HG03378 (cell line): ENCODE measurements at regions not wholly inside any gene's neighbourhood (a gene's known extent, or its start where the extent isn't known, plus 50 kb on each side); places are given as distances from the start of the nearest gene placed in this dataset.

ENCODE experiments used
- ATAC-seq: cut with Tn5 transposase; IDR thresholded peaks from one replicate; pipeline ENCODE4 v1.9.1; 2021; ENCODE audit warnings: mild to moderate bottlenecking, moderate library complexity; ENCODE audit not compliant: unreplicated experiment

DNA sequence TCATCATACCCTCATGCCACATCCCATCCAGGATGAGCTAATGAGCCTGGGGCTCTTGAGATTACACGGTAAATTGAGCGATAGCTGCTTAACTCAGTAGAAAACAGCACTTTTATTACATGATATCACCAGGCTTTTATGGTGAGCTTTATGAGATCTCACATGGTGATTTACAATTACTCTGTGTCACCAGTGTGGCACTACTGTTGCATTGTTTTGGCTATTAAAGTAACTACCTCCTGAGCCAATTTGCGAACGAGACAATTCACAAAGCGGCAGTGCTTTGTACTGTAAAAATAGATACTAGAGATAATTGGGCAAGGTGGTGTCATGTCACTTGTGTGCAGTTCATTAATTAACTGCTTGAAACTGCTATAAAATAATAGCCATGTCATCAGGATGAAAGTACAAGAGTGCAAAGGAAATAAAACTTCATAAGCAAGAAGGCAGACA lies 767.7 kb upstream of the ADGRL2 start:
- no peak for ATAC-seq

DNA sequence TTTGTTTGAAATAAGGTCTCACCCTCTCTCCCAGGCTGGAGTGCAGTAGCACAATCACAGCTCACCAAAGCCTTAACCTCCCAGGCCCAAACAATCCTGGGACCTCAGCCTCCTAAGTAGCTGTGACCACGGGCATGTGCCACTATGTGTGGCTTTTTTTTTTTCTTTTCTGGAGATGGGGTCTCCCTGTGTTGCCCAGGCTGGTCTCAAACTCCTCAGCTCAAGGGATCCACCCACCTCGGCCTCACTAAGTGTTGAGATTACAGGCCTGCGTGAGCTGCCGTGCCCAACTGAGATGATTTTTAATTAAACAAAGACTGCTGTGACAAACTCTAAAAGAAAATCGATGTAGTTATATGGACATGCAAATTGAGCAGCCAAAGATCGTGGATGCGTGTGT lies 768.4 kb upstream of the ADGRL2 start:
- no peak for ATAC-seq

DNA sequence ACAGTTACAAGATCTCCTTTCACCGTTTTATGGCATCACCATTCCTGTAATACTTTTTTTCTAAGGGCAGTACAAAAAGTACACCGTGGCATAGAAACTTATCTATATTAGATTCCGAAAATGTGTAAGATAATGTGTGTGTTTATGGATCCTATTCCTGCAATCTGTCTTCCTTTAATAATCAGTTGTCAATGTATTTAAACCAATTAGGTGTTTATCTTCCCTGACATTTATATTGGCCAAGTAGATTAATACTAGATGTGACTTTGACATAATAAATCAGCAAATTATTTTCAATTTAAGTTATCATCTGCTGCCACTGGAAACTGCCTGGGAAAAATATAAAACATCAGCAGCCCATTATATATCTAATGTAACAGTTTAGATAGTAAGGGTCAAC lies 770.3 kb upstream of the ADGRL2 start:
- no peak for ATAC-seq

DNA sequence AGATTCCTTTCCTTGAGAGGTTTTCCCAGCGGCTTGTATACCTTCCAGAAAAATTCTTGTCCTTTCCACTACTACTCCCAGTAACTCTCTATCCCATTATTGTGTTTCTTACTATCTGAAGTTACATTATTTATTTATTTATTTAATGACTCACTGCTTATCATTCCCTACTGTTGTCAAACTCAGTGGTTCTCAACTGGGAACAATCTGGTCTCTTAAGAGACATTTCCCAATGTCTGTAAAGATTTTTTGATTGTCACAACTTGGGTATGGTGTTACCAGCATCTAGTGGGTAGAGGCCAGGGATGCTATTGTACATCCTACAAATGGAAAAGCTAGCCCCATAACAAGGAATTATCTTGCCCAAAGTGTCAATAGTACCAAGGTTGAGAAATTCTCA lies 771.5 kb upstream of the ADGRL2 start:
- ATAC-seq = no peak

DNA sequence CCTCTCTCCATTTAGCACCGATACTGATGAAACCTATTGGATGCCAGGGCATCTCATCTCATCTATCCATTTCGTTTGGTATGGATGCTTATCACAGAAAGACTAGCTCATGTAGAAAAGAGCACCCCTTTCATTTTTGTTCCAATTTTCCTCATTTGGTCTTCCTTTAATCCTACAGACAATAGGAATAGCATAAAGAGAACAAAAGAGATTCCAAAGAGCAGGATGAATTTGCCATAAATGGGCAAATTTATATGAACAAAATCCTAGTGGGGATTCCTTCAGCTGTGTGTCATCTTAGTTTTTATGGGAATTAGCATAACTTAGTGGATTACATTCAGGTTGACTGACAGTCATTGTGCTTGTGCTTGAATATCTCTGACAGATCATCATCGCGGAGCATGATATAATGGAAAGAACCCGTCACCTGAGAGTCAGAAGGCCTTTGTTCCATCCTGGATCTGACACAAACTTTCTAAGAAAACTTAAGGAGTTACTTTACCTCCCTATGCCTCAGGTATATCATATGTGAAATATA lies 777.5 kb upstream of the ADGRL2 start:
- no peak for ATAC-seq

DNA sequence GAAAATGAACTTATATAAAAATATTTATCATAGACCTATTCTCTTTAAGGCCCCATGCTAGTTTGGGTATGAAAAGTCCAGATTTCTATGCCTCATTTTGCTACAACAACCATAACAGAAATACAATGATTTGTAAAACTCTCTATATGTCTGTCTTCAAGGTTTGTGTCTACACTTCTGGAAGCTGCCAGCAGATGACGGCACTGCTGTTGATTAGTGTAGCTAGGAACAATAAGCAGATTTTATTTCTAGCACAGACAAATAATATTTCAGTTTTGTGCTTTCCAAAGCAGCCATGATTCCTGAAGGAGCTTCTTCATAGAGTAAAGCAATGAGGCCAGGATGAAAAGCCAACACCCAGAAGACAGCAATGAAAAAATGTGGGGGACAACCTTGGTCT lies 779.6 kb upstream of the ADGRL2 start:
- ATAC-seq = no peak

DNA sequence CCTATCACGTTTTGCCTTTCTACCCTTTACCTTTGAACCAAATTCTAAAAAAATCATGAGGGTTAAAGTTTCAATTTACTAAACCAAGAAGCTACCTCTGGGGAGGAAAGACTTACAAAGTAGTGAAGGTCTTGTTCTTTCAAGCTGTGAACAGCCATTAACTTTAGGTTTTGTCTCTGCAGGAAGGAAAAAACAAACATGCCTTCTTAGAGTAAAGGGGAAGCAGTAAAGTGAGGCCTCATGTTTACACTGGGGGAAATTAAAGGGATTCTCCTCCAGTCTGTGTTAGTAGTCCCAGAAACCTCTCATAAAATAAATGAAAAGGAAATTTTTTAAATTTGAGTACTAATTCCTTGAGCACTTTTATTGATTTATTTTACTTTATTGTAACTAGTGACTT lies 780.2 kb upstream of the ADGRL2 start:
- ATAC-seq = no peak

DNA sequence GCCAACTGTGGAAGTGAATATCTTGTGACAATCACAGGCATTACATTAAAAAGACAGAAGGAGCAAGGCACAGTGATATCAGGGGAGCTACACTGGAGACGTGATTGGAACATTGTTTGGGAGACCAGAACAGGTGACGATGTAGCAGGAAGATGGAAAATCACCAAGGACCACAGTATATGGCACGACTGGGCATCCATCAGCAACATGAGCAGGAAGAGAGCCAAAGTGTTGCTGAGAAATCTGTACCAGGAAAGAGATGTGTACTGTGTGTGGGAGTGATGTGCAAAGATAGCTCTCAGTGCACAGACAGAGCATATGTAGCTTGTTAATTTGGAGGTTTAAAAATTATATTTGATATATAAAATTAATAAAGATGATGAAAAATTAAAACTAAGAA lies 790.6 kb upstream of the ADGRL2 start:
- ATAC-seq = no peak

DNA sequence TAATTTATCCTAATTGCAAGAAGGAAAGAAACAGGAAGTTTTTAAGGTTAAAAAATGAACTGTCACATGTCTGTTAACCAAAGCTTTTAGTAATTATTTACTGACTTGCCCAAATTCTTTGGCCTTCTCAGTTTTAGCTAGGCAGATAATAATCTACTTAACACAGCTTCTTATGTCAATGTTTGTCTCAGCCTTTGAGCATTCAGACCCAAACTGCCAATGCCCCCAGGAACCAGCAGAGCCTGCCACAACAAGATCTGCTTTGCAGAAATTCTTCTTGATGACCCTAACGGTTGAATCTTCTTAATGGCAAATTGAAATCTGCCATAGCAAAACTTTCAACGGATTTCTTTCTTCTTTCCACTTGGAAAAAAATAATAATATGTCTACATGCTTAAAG lies 792.4 kb upstream of the ADGRL2 start:
- ATAC-seq = no peak

DNA sequence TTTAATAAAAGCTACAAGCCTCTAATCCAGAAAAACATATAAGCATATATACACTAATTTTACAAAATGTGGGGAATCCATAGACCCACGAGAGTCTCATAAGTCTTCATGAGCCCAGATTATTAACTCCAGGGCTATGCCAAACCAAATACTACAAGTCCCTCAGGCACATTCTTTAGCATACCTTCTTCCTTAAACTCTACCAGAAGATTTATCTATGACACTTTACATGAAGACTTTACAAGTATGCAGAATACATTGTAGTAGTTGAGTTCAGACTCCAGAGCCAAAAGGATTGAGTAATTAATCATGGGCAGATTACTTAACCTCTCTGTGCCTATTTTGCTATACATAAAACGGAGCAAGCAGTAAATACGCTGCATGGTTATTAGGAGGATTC lies 793.7 kb upstream of the ADGRL2 start:
- ATAC-seq = no peak

DNA sequence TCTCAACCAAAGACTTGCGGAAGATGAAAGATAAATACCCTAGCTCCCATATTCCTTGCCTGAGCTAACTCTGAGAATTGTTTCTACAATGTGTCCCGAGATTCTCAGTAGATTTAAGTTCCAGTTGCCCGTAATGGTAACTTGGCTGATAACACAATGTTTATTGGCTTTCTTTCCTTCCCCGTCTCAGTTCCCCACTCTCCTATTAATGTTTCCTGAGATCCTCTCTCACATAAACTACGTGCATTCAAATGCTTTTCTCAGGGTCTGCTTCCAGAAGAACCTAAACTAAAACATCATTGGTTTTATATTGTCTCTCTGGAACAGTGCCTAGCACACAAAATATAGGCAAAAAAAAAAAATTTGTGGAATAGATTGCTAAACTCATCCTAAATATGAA lies 794.2 kb upstream of the ADGRL2 start:
- no peak for ATAC-seq

DNA sequence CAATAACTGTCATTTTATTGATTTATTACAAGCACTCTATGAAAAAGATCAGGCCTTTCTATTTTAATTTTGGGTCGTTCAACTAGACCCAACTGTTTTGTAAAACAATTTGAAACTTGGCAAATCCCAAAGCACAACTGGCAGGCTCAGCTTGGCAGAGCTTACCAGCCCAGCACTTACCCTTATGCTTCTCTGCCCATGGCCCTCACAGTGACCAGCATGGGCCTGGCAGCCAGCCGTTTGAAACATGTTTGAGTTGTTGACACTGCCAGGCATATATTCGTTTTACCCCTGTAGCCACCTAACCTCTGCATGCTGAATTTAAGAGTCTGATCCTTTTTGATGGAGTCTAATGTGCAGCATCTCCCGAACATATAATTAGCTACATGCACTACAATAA lies 796.7 kb upstream of the ADGRL2 start:
- no peak for ATAC-seq

DNA sequence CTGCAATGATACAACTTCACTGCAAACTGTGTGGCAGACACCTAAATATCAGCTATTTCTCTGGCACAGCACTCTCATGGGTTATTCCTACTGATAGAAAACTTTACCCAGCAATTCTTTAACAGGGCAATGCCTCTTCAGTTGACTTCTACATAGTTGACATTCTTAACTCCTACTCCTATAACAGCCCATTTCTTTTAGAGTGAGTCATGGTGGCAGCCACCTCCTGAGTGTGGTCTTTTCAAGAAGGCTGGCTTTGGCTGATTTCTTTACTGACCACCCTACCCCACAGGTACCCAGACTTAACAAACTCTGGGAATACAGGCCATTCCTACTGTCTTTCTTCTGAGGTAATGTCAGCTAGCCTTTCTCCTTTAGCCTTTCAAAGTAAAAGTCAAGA lies 805.8 kb upstream of the ADGRL2 start:
- no peak for ATAC-seq

DNA sequence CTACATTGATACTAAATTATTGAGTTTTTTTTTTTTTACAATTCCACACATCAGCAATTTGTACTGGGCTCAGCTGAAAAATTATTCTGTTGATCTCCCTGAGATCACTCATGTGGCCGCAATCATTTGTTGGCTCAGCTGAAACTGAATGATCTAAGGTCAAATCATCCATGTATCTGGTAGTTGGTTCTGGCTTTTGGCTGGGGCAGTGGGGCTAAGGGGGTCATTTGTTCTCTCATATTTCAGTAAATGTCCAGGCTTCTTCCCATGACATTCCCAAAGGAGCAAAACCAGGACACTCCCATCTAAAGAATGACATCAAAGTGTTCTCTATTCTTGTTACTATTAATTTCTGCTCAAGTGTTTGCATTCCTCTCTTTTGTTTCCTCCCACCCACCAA lies 806.7 kb upstream of the ADGRL2 start:
- no peak for ATAC-seq

DNA sequence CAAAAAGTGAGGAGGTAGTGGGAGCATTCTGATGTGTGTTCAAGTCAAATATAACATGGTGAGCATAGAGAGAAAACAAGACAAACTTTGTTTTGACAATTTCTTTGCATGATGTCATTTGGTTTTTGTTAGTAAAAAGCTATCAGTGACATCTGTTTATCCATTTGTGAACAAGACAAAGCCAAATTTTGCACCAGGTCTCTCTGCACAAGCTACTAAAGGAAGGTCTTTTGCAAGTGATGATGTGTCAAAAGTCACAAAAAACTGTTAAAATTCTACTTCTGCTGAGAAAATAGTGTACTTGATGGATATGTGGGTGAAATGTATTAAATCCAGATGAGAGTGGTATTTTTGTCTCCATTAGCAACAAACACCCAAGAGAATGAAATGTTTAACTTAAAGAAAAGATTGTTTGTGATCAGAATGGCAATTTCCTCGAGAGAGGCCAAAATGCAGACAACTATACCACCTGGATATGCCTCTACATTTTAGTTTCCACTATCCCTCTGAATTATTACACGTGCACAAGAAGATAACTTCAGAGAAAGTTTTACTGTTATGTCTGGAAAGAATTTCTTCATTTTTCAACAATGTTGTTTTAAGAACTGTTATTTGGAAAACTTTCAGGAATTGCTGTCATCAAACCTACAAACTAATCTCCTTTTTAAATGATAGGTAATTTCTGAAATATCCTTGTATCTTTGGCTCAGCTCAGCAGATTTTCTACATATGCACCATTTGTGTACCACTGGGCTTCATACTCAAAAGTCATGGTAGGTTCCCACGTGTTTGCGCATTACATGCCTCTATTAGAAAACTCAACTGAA lies 807.4 kb upstream of the ADGRL2 start:
- no peak for ATAC-seq

DNA sequence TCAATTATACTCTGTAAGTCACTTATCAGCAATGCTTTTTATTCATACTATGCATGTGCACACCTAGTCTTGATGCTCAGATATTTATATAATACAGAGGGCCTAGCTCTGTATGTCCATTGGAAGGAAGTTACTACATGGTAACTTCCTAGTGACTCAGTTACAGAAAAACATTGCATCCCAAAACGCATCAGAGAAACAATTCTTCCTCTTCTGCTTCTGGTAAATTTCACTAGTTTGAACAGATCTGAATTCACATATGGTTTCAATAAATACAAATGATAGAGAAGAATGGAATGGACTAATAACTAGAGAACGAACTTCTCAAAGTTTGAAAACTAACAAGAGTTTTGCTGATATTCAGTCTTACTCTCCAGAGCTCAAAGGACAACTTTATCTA lies 811.3 kb upstream of the ADGRL2 start:
- ATAC-seq = no peak

DNA sequence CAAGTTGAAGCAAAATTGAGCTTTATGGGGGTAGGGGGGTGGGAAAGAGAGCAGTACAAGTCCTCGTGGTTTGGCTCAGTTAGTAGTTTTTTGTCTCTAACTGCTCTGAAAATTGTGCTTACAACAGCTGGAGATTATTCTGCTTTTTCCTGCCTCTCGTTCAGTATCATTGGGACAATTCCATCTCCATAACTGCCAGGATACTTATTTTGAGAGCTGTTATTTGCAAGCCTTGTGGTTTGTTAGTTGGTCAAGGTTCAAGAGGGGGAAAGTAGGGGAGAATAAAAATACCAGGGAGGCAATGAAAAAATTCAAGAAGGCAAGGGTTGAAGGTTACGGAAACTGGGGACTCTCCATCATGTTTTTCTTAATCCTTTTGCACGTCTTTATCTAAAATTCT lies 811.8 kb upstream of the ADGRL2 start:
- no peak for ATAC-seq

DNA sequence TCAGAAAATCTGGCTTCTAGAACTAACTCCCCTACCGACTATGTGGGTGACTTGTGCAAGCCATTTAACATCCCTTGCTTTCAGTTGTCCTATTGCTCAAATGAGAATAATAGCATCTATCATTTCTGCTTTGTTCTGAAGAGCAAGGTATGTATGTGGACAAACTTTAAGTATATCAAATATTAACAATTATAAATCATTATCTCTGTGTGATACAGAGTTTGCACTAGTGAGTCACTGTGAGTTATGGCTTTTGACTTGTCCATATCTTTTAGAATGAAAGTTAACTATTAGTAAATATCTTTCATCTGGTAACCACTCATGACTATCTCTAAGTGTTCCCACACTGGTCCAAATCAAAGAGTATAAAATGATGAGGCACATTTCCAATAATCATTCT lies 812.9 kb upstream of the ADGRL2 start:
- no peak for ATAC-seq

DNA sequence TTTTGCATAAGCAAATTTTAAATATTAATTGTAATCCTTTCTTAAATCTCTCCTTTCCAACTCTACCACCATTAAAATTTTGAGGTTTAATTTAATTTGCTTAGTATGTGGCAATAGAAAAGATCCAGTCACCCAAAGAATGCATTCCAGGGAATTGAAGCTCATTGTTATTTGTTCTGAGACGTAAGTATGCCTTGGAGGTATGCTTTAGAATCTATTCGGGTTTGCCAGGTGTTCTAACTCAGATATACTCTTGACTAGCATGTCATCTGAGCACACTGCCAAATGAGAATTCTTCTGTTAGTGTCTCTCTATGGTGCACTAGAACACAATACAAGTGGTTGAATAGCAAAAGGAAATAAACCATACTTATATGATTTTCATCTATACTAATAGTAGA lies 813.6 kb upstream of the ADGRL2 start:
- no peak for ATAC-seq

DNA sequence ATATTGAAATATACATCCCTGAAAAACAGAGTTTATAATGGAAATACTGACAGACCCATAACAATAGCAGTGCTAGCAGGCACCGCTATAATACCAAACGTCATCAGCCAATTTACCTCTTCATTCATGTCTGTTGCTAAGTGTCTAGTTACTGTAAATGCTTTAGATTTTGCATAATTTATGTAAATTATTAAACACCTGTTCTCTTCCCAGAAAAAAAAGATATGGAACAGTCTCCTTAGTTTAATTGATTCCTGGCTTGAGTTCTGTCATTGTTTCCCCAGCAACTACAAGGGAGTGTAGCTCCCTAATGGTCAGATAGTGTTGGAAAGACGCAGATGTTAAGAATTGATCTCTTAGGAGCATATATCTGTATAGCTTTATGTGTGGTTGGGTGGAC lies 817.9 kb upstream of the ADGRL2 start:
- no peak for ATAC-seq

DNA sequence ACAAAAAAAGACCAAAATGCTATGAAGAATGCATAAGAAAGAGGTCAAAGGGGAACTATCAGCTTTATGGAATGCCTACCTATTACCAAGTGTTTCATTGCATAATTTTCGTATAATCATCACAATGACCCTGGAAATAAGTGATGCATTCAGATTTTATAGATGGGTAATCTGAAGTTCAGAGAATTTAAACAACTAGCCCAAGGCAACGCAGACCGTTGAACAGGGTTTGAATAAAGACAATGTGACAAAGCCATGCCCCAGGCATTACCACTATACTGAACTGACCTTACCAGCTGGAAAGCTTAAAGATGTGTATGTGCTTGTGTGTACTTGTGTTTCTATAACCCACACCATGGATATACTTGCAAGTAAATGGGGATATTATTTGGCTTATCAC lies 827.6 kb upstream of the ADGRL2 start:
- ATAC-seq = no peak

DNA sequence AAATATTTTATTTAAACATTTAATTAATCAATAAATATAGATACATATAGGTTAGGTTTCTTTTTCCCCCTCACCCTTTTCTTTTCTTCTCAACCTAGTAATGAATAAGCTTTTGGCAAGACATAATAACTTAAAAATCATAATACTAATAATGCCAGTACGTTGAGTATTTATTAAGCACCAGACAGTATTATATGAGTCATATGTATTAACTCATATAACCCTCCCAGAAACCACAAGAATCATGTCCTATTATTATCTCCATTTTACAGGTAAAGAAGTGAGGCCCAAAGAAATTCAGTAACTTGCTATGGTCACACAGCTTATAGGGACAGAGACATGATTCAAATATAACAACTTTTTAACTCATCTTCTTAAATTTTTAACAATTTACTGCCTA lies 834.5 kb upstream of the ADGRL2 start:
- no peak for ATAC-seq

DNA sequence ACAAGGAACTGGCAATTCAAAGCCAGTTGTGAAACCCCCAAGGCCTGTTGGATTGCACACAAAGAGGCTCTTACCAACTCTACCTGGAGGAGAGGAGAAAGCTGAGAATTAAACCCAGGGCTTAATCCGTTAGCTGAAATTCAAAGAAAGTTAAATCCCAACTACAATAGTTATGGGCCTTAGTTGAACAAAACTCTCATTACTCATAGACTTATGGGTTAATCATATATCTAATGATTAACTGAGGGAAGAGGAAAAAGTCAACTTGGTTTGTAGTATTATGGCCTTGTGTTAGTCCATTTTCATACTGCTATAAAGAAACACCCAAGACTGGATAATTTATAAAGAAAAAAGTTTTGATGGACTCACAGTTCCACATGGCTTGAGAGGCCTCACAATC lies 838.2 kb upstream of the ADGRL2 start:
- ATAC-seq = no peak
